ACC112 (cell line): ENCODE measurements at regions not wholly inside any gene's neighbourhood (a gene's known extent, or its start where the extent isn't known, plus 50 kb on each side); places are given as distances from the start of the nearest gene placed in this dataset.

Experiments used
- H2AFZ ChIP-seq: fragments of 200-600 bp; sonication (generic); one replicate; pipeline ENCODE4 v1.6.0; 2017; ENCODE audit warnings: antibody characterized with exemption, low read length; ENCODE audit not compliant: unreplicated experiment
- H3K27ac ChIP-seq: fragments of 200-600 bp; sonication (generic); 2 replicates; pipeline ENCODE4 v1.5.1; 2014; ENCODE audit warnings: low read depth, mild to moderate bottlenecking, antibody characterized with exemption, low read length, moderate library complexity
- H3K27me3 ChIP-seq: fragments of 200-600 bp; sonication (generic); 2 replicates; pipeline ENCODE4 v1.6.1; 2014; ENCODE audit warnings: mild to moderate bottlenecking, antibody characterized with exemption, low read length, moderate library complexity, mixed read lengths; ENCODE audit not compliant: insufficient read depth
- H3K36me3 ChIP-seq: fragments of 200-600 bp; sonication (generic); 2 replicates; pipeline ENCODE4 v1.6.1; 2016; ENCODE audit warnings: mild to moderate bottlenecking, antibody characterized with exemption, low read length, moderate library complexity, mixed read lengths; ENCODE audit not compliant: insufficient read depth
- H3K4me1 ChIP-seq: fragments of 200-600 bp; sonication (generic); one replicate; pipeline ENCODE4 v1.6.1; 2016; ENCODE audit warnings: low read length, mixed read lengths; ENCODE audit not compliant: insufficient read depth, unreplicated experiment, control insufficient read depth
- H3K4me3 ChIP-seq: fragments of 200-600 bp; sonication (generic); 2 replicates; pipeline ENCODE4 v1.5.1; 2014; ENCODE audit warnings: mild to moderate bottlenecking, low read depth, low read length
- H3K79me2 ChIP-seq: fragments of 200-600 bp; sonication (generic); one replicate; pipeline ENCODE4 v1.6.0; 2016; ENCODE audit warnings: low read length; ENCODE audit not compliant: control insufficient read depth, unreplicated experiment, insufficient read depth

DNA sequence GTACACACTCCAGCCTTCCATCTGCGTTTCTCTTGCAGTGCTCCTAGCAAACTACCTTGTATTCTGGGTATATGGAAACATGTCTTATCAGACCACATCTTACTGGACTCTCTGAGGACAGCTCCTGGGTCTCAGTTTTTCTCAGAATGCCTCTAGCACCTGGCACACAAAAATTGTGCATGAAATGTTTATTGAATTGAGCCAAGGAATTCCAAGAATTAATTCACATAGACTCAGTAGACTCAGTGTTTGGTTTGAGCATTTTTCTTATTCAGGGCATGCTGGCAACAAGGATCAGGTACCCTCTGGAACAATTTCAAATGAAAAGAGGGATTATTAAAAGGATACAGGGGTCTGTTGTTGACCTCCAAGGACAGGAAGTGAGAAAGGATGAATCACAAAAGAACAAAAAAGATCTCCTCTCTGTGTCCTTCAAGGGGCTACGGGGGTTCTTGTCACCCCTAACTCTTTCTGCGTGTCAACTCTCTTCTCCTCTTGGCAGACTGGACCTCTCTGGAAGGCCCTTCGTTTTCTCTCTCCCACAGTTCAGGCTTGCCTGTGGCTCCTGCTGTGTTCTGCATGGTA is 270.0 kb upstream of the HES1 start:
- no peaks in the 10 kb centered on the region for H3K79me2 ChIP-seq
- H3K36me3 ChIP-seq, result no peaks in the 10 kb centered on the region
- no peak overlapping the region for H3K27ac ChIP-seq
- H3K27me3 ChIP-seq, result no peaks in the 10 kb centered on the region
- peaks cover 40% of the 10 kb centered on the region for H3K4me1 ChIP-seq
- H2AFZ ChIP-seq, result no peak overlapping the region
- H3K4me3 ChIP-seq, result no peak overlapping the region

- H3K27ac ChIP-seq, result no peak overlapping the region
Observed at GRCh38 chr3:193868590-193868989, 267.4 kb upstream of the HES1 start.

DNA sequence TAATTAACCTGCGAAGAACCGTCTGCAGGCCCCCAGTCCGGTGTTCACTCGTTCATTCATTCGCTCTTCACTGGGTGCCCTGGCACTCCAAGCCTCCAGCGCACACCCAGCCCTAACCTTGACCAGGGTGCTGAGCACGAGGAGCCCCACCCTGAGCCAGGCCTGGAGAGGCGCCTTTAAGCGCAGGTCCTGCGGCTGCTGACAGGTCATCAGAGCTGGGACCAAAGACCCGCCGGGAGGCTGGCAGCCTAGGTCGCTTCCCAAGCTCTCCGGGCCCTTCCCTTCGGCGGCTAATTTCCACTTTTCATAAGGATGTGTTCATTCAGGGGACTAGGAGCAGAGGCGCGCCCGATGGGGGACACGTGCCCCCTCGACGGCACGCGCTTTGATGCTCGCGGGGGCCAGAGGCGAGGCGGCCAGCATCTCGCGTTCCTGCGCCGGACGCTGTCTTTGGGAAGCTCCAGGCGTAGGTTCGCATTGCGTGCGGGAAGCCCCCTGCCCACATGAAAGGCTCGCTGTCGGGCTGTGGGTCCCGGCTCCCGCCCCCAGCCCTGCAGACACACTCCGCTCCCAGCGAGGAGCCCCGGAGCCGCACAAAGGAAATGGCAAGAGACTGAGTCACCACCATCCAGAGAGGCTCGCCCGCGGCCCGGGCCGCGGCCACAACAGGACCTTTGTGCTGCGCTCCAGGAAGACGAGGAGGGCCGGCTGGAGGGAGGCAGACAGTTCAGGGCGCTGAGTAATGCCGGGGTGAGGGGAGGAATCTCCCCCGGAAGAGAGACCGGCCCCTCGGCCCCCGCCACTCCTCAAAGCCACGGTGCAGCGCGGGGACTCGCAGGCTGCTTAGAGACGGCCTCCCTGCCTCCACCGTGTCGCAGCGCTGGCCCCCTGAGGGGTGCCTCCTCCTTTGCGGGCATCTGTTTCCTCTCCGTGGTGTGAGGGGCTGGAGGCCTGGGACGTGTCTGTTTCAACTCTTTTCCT is 266.4 kb upstream of the HES1 start:
- Histone ChIP-seq H3K4me3 (peak overlapping the region; percentile 42; the same call in 1 of the 2 replicates), H3K27me3 (no peaks in the 10 kb centered on the region), H3K79me2 (no peaks in the 10 kb centered on the region), H2AFZ (no peak overlapping the region), H3K27ac (no peak overlapping the region), H3K36me3 (no peaks in the 10 kb centered on the region), H3K4me1 (peaks cover 61% of the 10 kb centered on the region)

More at GRCh38 chr3:193868590-193868989, 267.4 kb upstream of the HES1 start:
- Histone ChIP-seq H3K36me3 (no peaks in the 10 kb centered on the region), H3K27me3 (no peaks in the 10 kb centered on the region), H3K4me1 (peaks cover 60% of the 10 kb centered on the region), H3K4me3 (no peak overlapping the region), H3K79me2 (no peaks in the 10 kb centered on the region), H2AFZ (no peak overlapping the region)

- H3K4me1 ChIP-seq, result peaks cover 58% of the 10 kb centered on the region
- H3K36me3 ChIP-seq, result no peaks in the 10 kb centered on the region
- no peak overlapping the region for H2AFZ ChIP-seq
- H3K79me2 ChIP-seq, result no peaks in the 10 kb centered on the region
- H3K4me3 ChIP-seq, result peak overlapping the region; percentile 24; the same call in 1 of the 2 replicates
- H3K27ac ChIP-seq, result no peak overlapping the region
- H3K27me3 ChIP-seq, result peaks cover 4% of the 10 kb centered on the region
Observed at GRCh38 chr3:193870376-193871219, 265.4 kb upstream of the HES1 start.

- Histone ChIP-seq H2AFZ (no peak overlapping the region), H3K36me3 (no peaks in the 10 kb centered on the region), H3K4me3 (no peak overlapping the region), H3K4me1 (peaks cover 53% of the 10 kb centered on the region), H3K27ac (no peak overlapping the region), H3K27me3 (peaks cover 10% of the 10 kb centered on the region), H3K79me2 (no peaks in the 10 kb centered on the region)
Observed at GRCh38 chr3:193871220-193871485, 264.8 kb upstream of the HES1 start.

GRCh38 chr3:193872265-193872753 is 263.6 kb upstream of the HES1 start:
- H3K27me3 ChIP-seq, result peaks cover 21% of the 10 kb centered on the region
- no peaks in the 10 kb centered on the region for H3K36me3 ChIP-seq
- peaks cover 44% of the 10 kb centered on the region for H3K4me1 ChIP-seq
- H3K4me3 ChIP-seq, result no peak overlapping the region
- H3K27ac ChIP-seq, result peak overlapping the region; percentile 42; the same call in 1 of the 2 replicates
- H3K79me2 ChIP-seq, result no peaks in the 10 kb centered on the region
- H2AFZ ChIP-seq, result no peak overlapping the region

- H3K79me2 ChIP-seq, result no peaks in the 10 kb centered on the region
- H3K36me3 ChIP-seq, result no peaks in the 10 kb centered on the region
- H3K4me3 ChIP-seq, result no peak overlapping the region
- peaks cover 21% of the 10 kb centered on the region for H3K27me3 ChIP-seq
- H3K4me1 ChIP-seq, result peaks cover 43% of the 10 kb centered on the region
- H3K27ac ChIP-seq, result no peak overlapping the region
- no peak overlapping the region for H2AFZ ChIP-seq
Observed at GRCh38 chr3:193873426-193874201, 262.3 kb upstream of the HES1 start.

DNA sequence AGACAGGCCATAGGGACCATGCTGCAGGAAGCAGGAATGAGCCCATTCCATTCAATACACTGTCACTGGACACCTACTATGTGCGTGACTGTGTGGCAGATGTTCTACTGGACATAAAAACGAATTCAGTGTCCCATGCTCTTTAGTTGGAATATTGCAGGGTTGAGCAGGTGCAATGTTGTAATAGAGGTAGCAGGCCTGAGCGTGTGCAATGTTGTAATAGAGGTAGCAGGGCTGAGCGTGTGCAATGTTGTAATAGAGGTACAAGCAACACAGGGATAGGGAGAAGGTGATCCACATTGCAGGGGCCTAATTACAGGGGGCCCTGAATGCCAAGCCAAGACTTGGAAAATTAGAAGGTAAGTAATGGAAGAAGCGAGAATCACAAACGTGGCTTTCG is 261.4 kb upstream of the HES1 start:
- H3K27me3 ChIP-seq, result peaks cover 21% of the 10 kb centered on the region
- H3K79me2 ChIP-seq, result no peaks in the 10 kb centered on the region
- no peak overlapping the region for H3K4me3 ChIP-seq
- no peak overlapping the region for H2AFZ ChIP-seq
- no peaks in the 10 kb centered on the region for H3K36me3 ChIP-seq
- peaks cover 34% of the 10 kb centered on the region for H3K4me1 ChIP-seq
- no peak overlapping the region for H3K27ac ChIP-seq

GRCh38 chr3:193874997-193875593 is 260.9 kb upstream of the HES1 start:
- Histone ChIP-seq H2AFZ (no peak overlapping the region), H3K27me3 (peaks cover 21% of the 10 kb centered on the region), H3K79me2 (no peaks in the 10 kb centered on the region), H3K4me1 (peaks cover 30% of the 10 kb centered on the region), H3K27ac (no peak overlapping the region), H3K36me3 (no peaks in the 10 kb centered on the region), H3K4me3 (no peak overlapping the region)
